ENCODE measurements at regions not wholly inside any gene's neighbourhood (a gene's known extent, or its start where the extent isn't known, plus 50 kb on each side); places are given as distances from the start of the nearest gene placed in this dataset.

DNA sequence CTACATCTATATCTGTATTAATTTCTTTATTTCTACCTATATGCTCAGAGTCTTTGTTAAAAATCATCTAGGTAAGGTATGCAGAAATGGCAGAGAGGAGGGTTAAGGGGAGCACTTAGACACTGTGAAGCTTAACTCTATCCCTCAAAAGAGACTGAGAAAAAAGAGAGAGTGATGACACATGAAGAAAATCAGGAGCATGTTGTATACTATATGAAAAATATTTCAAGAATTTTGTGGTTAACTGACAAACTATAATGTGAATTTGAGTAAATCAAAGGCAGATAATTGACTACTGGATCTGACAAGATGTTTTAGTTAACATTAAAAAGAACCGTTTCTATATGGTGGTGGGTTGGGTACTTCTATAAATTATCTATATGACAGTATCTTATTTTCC is 1814.2 kb upstream of the SEL1L start:
- Histone ChIP-seq H3K27me3 (no peaks in the 10 kb centered on the region), H4K20me1 (ENCODE audit: insufficient read depth, poor library complexity, severe bottlenecking) (no peaks in the 10 kb centered on the region), H3K79me2 (no peaks in the 10 kb centered on the region), H3K4me1 (ENCODE audit: insufficient read depth) (no peaks in the 10 kb centered on the region), H3K27ac (no peak overlapping the region), H3K4me3 (no peak overlapping the region), H2AFZ (no peak overlapping the region), H3K4me2 (no peak overlapping the region), H3K9me2 (replicated peaks; ENCODE audit: insufficient read depth) (no peaks in the 10 kb centered on the region), H3K36me3 (replicated peaks; ENCODE audit: insufficient read depth, low read depth) (no peaks in the 10 kb centered on the region), H3K9me3 (ENCODE audit: low read depth) (no peaks in the 10 kb centered on the region)
- WGBS (ENCODE audit: low lambda C conversion rate, missing lambda C conversion rate): 63% methylated on average over 1 of the region's 1 CpG
- TF ChIP-seq EZH2phosphoT487 (IDR thresholded peaks at IDR 0.05; ENCODE audit: low read depth, severe bottlenecking, unreplicated experiment): no peak
- TF ChIP-seq EZH2 (IDR thresholded peaks at IDR 0.05; ENCODE audit: borderline replicate concordance): no peak
- no peak for TF ChIP-seq CTCF (IDR thresholded peaks at IDR 0.05; ENCODE audit: poor library complexity)
- no peak for DNase-seq (ENCODE audit: low spot score)

GRCh38 chr14:83355609-83356008 is 1822.0 kb upstream of the SEL1L start:
- H3K27ac ChIP-seq: no peak overlapping the region
- no peak overlapping the region for H2AFZ ChIP-seq
- H3K27me3 ChIP-seq: no peaks in the 10 kb centered on the region
- H3K9me3 ChIP-seq (ENCODE audit: low read depth): no peaks in the 10 kb centered on the region
- H4K20me1 ChIP-seq (ENCODE audit: insufficient read depth, poor library complexity, severe bottlenecking): no peaks in the 10 kb centered on the region
- 85% methylated on average over 2 of the region's 2 CpGs for WGBS (ENCODE audit: low lambda C conversion rate, missing lambda C conversion rate)
- DNase-seq (ENCODE audit: low spot score): no peak
- no peaks in the 10 kb centered on the region for H3K79me2 ChIP-seq
- no peak overlapping the region for H3K4me2 ChIP-seq
- H3K4me1 ChIP-seq (ENCODE audit: insufficient read depth): no peaks in the 10 kb centered on the region
- no peaks in the 10 kb centered on the region for H3K36me3 ChIP-seq (replicated peaks; ENCODE audit: insufficient read depth, low read depth)
- no peak overlapping the region for H3K4me3 ChIP-seq
- TF ChIP-seq EZH2phosphoT487 (IDR thresholded peaks at IDR 0.05; ENCODE audit: low read depth, severe bottlenecking, unreplicated experiment): no peak
- no peak for TF ChIP-seq EZH2 (IDR thresholded peaks at IDR 0.05; ENCODE audit: borderline replicate concordance)
- no peak for TF ChIP-seq CTCF (IDR thresholded peaks at IDR 0.05; ENCODE audit: poor library complexity)
- H3K9me2 ChIP-seq (replicated peaks; ENCODE audit: insufficient read depth): no peaks in the 10 kb centered on the region

DNA sequence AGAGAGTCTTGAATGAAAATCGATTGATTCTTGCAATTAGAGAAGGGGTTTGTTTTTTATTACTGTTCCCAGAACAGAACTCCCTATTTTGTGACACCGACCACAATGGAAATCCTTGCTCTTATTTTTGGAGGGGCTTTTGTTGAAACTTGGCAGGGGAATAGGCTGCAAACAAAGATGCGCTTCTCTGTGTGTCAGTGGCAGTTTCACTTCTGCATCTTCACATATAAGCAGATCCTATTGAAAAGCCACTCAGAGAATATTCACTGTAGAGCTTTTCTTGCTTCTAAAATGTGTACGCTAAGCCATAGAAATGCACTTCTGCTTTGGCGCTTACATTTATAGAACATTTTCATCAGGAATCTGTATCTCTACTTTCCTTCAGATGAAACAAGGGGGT is 1822.4 kb upstream of the SEL1L start:
- Histone ChIP-seq H3K36me3 (replicated peaks; ENCODE audit: insufficient read depth, low read depth) (no peaks in the 10 kb centered on the region), H2AFZ (no peak overlapping the region), H3K79me2 (no peaks in the 10 kb centered on the region), H3K4me3 (no peak overlapping the region), H3K4me2 (no peak overlapping the region), H3K4me1 (ENCODE audit: insufficient read depth) (no peaks in the 10 kb centered on the region), H4K20me1 (ENCODE audit: insufficient read depth, poor library complexity, severe bottlenecking) (no peaks in the 10 kb centered on the region), H3K9me2 (replicated peaks; ENCODE audit: insufficient read depth) (no peaks in the 10 kb centered on the region), H3K27ac (no peak overlapping the region), H3K27me3 (no peaks in the 10 kb centered on the region), H3K9me3 (ENCODE audit: low read depth) (no peaks in the 10 kb centered on the region)
- DNase-seq (ENCODE audit: low spot score): no peak
- 94% methylated on average over 5 of the region's 5 CpGs for WGBS (ENCODE audit: low lambda C conversion rate, missing lambda C conversion rate)
- TF ChIP-seq EZH2phosphoT487 (IDR thresholded peaks at IDR 0.05; ENCODE audit: low read depth, severe bottlenecking, unreplicated experiment): no peak
- TF ChIP-seq EZH2 (IDR thresholded peaks at IDR 0.05; ENCODE audit: borderline replicate concordance): no peak
- no peak for TF ChIP-seq CTCF (IDR thresholded peaks at IDR 0.05; ENCODE audit: poor library complexity)

GRCh38 chr14:83372271-83372670 is 1838.6 kb upstream of the SEL1L start:
- Histone ChIP-seq H3K9me3 (ENCODE audit: low read depth) (no peaks in the 10 kb centered on the region), H3K4me2 (no peak overlapping the region), H3K9me2 (replicated peaks; ENCODE audit: insufficient read depth) (no peaks in the 10 kb centered on the region), H3K79me2 (no peaks in the 10 kb centered on the region), H2AFZ (no peak overlapping the region), H3K27ac (no peak overlapping the region), H3K27me3 (no peaks in the 10 kb centered on the region), H3K4me3 (no peak overlapping the region), H3K4me1 (ENCODE audit: insufficient read depth) (no peaks in the 10 kb centered on the region), H4K20me1 (ENCODE audit: insufficient read depth, poor library complexity, severe bottlenecking) (no peaks in the 10 kb centered on the region), H3K36me3 (replicated peaks; ENCODE audit: insufficient read depth, low read depth) (no peaks in the 10 kb centered on the region)
- TF ChIP-seq EZH2phosphoT487 (IDR thresholded peaks at IDR 0.05; ENCODE audit: low read depth, severe bottlenecking, unreplicated experiment): no peak
- no peak for TF ChIP-seq CTCF (IDR thresholded peaks at IDR 0.05; ENCODE audit: poor library complexity)
- TF ChIP-seq EZH2 (IDR thresholded peaks at IDR 0.05; ENCODE audit: borderline replicate concordance): no peak
- DNase-seq (ENCODE audit: low spot score): no peak
- WGBS (ENCODE audit: low lambda C conversion rate, missing lambda C conversion rate): 100% methylated on average over 1 of the region's 1 CpG
